Central memory CD8-positive, alpha-beta T cell (primary cell): ENCODE measurements at regions not wholly inside any gene's neighbourhood (a gene's known extent, or its start where the extent isn't known, plus 50 kb on each side); places are given as distances from the start of the nearest gene placed in this dataset.

Experiments used
- ATAC-seq: fragments of 150-1000 bp; cut with Tn5 transposase; replicated peaks from 2 replicates; pipeline ENCODE4 v1.10.0; 2022; ENCODE audit warnings: mild to moderate bottlenecking, moderate FRiP score, moderate number of reproducible peaks; ENCODE audit not compliant: poor library complexity, severe bottlenecking; ENCODE audit errors: extremely low read depth
- DNase-seq, 2 donors: peaks; one replicate each; pipeline ENCODE4 v3.0.0; 2021; ENCODE audit warnings: low spot score in 2 of 2
- H3K27ac Mint-ChIP-seq: one replicate; pipeline ENCODE4 v1.8.0; 2022; ENCODE audit warnings: low read depth, mild to moderate bottlenecking, moderate library complexity, mixed read lengths
- H3K27me3 Mint-ChIP-seq: one replicate; pipeline ENCODE4 v1.8.0; 2022; ENCODE audit warnings: mixed read lengths
- H3K36me3 Mint-ChIP-seq: one replicate; pipeline ENCODE4 v1.8.0; 2022; ENCODE audit warnings: mild to moderate bottlenecking, moderate library complexity, mixed read lengths; ENCODE audit not compliant: insufficient read depth
- H3K4me1 Mint-ChIP-seq: one replicate; pipeline ENCODE4 v1.8.0; 2022; ENCODE audit warnings: mixed read lengths
- H3K4me3 Mint-ChIP-seq: one replicate; pipeline ENCODE4 v1.8.0; 2022; ENCODE audit warnings: mild to moderate bottlenecking, moderate library complexity, mixed read lengths
- H3K9me3 Mint-ChIP-seq: one replicate; pipeline ENCODE4 v1.8.0; 2022; ENCODE audit warnings: mixed read lengths

GRCh38 chr5:143546394-143546793 lies 142.9 kb upstream of the NR3C1 start:
- Mint-ChIP-seq H3K9me3 (peaks cover 5% of the 10 kb centered on the region), H3K4me3 (no peak overlapping the region), H3K36me3 (no peaks in the 10 kb centered on the region), H3K4me1 (no peaks in the 10 kb centered on the region), H3K27ac (no peak overlapping the region), H3K27me3 (no peaks in the 10 kb centered on the region)
- no peak for ATAC-seq
- DNase-seq, result no peak

DNA sequence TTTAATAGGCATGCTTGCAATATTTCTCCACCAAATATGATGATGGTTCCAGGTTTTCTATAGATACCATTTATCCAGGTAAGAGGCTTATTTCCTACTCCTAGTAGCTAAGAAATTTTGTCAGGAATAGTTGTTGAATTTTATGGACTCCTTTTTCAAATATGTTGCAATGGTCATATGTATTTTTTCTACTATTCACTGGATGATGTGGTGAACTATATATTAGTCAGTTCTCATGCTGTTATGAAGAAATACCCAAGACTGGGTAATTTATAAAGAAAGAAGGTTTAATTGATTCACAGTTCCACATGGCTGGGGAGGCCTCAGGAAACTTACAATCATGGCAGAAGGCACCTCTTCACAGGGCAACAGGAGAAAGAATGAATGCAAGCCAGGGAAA lies 141.1 kb upstream of the NR3C1 start:
- ATAC-seq (no peak), DNase-seq (no peak)
- no peaks in the 10 kb centered on the region for H3K4me1 Mint-ChIP-seq
- H3K9me3 Mint-ChIP-seq, result peaks cover 5% of the 10 kb centered on the region
- no peaks in the 10 kb centered on the region for H3K27me3 Mint-ChIP-seq
- no peaks in the 10 kb centered on the region for H3K36me3 Mint-ChIP-seq
- H3K27ac Mint-ChIP-seq, result no peak overlapping the region
- H3K4me3 Mint-ChIP-seq, result no peak overlapping the region

DNA sequence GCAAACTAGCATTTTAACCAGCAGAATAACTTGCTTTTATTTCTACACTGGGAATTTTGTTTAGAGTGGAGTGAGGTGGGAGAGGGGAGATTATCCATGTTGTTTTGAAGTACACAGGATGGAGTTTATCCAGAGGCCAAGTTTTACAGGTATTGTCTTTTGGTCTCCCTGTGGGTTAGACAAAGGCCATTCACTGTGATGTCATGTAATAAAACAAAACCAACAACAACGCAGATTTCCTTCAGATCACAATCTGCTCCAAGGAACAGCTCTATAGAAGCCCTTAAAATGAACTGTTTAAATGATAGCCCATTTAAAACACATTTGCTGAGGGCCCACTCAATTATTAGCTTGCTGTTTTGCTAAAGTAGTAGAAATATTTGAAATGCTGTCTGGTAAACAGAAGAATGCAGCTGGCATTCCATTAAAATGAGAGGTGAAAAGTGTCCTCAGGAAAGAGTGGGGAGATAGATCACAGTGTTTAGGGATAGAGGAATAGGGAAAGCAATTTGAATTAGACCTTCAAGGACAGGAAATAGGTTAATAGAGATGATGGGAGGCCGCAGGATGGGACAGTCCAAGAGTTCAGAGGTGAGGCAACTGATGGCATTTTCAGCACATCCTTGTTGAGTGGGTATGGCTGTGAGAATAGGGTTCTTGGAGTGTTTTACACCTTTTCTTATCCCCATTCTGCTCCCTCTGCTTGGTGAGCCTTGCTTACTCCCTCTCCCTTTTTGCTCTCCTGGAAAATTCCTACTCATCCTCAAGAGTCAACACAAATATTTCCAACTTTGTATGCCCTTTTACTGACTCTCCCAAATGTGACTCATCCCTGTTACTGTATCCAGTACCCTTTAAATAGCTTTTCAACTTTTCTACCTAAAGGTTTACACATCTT lies 140.1 kb upstream of the NR3C1 start:
- Mint-ChIP-seq H3K36me3 (no peaks in the 10 kb centered on the region), H3K9me3 (peaks cover under 1% of the 10 kb centered on the region), H3K4me1 (no peaks in the 10 kb centered on the region), H3K4me3 (no peak overlapping the region), H3K27ac (no peak overlapping the region), H3K27me3 (no peaks in the 10 kb centered on the region)
- ATAC-seq (no peak), DNase-seq (no peak)

DNA sequence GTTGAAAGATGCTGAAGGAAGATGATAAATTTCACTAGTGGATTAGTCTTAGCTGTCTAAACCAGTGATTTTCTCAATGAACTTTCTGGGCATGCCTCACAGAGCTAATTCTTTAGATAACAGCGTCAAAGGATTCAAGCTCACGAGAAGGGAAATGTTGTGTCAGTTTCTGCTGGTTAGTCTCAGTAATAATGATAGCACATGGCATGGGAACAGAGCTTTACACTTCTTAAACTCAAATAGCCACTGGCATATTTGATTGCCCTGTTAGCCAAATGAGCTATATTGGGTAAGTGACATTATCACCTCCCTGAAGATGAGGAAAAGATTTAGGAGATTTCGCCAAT lies 139.3 kb upstream of the NR3C1 start:
- no peak overlapping the region for H3K27ac Mint-ChIP-seq
- no peaks in the 10 kb centered on the region for H3K27me3 Mint-ChIP-seq
- H3K4me1 Mint-ChIP-seq, result no peaks in the 10 kb centered on the region
- ATAC-seq (no peak), DNase-seq (no peak)
- H3K4me3 Mint-ChIP-seq, result no peak overlapping the region
- no peaks in the 10 kb centered on the region for H3K9me3 Mint-ChIP-seq
- no peaks in the 10 kb centered on the region for H3K36me3 Mint-ChIP-seq

DNA sequence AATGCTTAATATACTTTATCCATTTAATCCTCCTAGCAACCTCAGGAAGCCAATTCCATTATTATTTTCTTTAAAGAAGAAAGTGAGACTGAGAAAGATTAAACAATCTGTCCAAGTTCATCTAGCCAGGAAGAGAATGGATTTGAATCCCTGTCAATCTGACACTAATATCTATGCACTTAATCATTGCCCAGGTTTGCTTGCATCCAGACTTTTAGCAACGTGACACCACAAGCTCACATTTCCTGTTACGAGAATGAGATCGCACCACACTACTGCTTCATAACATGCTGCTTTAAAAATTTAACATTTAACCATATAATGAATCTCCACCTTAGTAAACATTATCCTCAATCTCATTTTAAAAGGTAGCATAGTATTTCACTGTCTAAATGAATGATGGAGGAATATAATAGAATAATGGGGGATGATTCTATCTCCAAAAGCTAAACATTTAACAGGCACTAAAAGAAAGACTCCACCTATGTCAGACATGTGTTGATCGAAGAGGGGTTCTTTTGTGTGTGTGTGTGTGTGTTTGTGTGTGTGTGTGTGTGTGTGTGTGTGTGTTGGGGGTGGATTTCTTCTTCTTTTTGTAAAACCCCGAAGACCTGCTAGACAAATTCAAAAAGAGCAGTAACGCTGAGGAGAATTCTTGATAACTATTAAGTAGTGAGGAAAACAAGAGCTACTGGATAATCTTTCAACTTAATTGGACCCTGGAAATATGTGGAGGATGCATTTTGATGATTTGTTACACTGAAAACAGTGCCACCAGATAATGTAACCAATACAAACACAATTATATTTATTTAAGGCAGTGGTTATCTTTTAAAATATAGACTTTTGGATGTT lies 138.7 kb upstream of the NR3C1 start:
- Mint-ChIP-seq H3K27ac (no peak overlapping the region), H3K27me3 (no peaks in the 10 kb centered on the region), H3K4me1 (no peaks in the 10 kb centered on the region), H3K36me3 (no peaks in the 10 kb centered on the region), H3K9me3 (no peaks in the 10 kb centered on the region), H3K4me3 (no peak overlapping the region)
- no peak for ATAC-seq
- no peak for DNase-seq

DNA sequence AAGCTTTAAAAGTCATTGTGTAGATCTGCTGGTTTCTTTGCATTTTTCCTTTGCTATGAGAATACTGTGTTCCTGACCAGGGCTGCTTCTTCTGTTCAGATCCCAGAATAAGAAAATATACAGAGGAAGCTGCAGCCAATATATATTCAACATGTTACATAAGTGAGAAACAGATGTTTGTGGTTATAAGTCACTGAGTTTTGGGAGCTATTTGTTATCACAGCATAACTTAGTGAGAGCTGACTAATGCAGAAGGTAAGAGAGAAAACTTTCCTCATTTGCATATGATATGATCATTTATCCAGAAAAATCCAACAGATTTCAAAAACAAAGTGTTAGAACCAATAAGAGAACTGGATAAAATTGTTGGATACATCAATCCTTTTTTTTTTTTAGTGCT lies 136.3 kb upstream of the NR3C1 start:
- ATAC-seq (no peak), DNase-seq (no peak)
- Mint-ChIP-seq H3K9me3 (no peaks in the 10 kb centered on the region), H3K27ac (no peak overlapping the region), H3K4me3 (no peak overlapping the region), H3K4me1 (no peaks in the 10 kb centered on the region), H3K36me3 (no peaks in the 10 kb centered on the region), H3K27me3 (no peaks in the 10 kb centered on the region)

DNA sequence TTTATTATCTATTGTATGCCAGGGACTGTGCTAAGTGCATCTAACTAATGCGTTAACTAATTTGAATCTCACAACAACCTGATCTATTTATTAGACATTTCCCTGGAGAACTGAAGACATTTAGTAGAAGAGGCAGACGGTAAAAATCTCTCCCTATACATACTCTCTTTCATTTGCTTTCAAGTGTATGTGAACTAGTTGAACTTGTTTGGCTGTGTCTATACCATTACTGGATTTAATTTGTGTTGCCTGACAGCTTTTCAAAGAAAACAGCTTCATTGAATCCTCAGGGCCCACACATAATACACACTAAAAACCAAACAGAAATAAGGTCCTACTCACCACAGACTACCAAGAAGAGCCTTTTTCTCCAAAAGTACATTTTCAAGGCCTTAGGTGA lies 133.6 kb upstream of the NR3C1 start:
- Mint-ChIP-seq H3K27ac (no peak overlapping the region), H3K9me3 (no peaks in the 10 kb centered on the region), H3K27me3 (no peaks in the 10 kb centered on the region), H3K4me3 (no peak overlapping the region), H3K4me1 (no peaks in the 10 kb centered on the region), H3K36me3 (no peaks in the 10 kb centered on the region)
- no peak for ATAC-seq
- DNase-seq, result no peak

DNA sequence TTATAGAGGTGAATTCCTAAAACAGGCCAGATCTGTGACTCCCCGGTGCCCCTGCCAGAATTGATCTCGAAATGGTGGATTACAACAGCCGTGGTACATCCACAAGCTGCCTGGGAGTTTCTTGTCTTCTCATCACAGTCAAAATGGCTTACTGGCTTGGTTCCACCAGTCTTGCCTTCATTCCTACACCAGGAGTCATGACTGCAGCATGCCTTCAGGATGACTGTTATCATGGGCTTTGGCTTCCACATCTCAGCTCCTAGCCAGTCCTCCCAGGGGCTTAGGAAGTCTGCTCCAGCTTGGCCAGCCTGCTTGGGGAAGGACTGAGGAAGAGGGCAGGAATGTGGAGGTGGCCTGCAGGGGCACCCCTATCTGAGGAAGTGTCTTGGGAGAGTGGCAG lies 132.9 kb upstream of the NR3C1 start:
- Mint-ChIP-seq H3K36me3 (no peaks in the 10 kb centered on the region), H3K9me3 (no peaks in the 10 kb centered on the region), H3K4me1 (no peaks in the 10 kb centered on the region), H3K27me3 (no peaks in the 10 kb centered on the region), H3K27ac (no peak overlapping the region), H3K4me3 (no peak overlapping the region)
- ATAC-seq (no peak), DNase-seq (no peak)

DNA sequence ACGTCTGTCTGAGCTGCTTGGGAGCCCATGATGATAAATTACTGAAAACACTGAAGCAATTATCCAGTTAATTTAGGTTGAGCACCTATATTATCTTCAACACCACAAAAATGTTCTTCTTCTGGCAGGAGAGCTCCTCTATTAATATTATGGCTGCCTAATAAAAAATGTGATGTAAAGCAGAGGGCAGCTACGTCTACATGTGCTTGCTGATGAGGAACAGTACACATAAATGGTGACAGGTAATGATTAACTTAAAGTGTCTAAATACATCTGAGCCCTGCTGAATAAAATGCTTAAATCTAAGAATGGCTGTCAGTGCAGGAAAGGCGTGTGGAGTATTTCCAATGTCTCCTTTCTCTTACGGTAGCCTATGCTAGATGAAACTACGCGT lies 131.3 kb upstream of the NR3C1 start:
- H3K27ac Mint-ChIP-seq, result no peak overlapping the region
- H3K36me3 Mint-ChIP-seq, result no peaks in the 10 kb centered on the region
- DNase-seq (no peak), ATAC-seq (no peak)
- no peaks in the 10 kb centered on the region for H3K9me3 Mint-ChIP-seq
- no peaks in the 10 kb centered on the region for H3K4me1 Mint-ChIP-seq
- no peak overlapping the region for H3K4me3 Mint-ChIP-seq
- no peaks in the 10 kb centered on the region for H3K27me3 Mint-ChIP-seq

DNA sequence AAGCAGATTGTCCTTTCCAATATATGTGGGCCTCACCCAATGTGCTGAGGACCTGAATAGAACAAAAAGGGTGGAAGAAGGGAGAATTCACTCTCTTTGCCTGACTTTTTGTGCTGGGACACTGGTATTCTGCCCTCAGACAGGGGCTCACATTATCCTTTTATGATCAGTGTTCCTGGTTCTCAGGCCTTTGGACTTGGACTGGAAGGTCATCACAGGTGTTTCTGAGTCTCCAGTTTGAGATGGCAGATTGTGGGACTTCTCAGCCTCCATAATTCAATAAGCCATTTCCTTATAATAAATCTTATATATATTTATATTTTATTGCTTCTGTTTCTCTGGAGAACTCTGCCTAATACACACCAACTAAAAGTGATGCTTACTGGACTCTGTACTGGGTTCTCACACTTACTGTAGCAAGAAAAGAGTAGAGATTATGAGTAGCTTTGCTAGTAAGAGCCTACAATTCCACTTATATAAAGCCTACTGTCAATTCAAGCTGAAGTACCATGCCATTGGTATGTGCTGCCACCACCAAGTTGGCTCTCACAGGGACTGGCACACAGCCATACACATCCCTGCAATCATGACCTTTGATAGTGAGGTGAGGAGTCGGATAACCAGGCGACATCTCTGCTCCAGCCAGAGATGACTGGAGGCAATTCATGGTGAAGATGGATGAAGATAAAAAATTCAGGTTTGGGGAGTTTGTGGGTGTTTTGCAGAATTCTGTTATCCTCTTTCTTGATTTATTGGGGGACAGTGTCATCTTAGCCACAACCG lies 130.7 kb upstream of the NR3C1 start:
- DNase-seq (no peak), ATAC-seq (no peak)
- Mint-ChIP-seq H3K4me1 (no peaks in the 10 kb centered on the region), H3K27ac (no peak overlapping the region), H3K4me3 (no peak overlapping the region), H3K9me3 (no peaks in the 10 kb centered on the region), H3K36me3 (no peaks in the 10 kb centered on the region), H3K27me3 (no peaks in the 10 kb centered on the region)

DNA sequence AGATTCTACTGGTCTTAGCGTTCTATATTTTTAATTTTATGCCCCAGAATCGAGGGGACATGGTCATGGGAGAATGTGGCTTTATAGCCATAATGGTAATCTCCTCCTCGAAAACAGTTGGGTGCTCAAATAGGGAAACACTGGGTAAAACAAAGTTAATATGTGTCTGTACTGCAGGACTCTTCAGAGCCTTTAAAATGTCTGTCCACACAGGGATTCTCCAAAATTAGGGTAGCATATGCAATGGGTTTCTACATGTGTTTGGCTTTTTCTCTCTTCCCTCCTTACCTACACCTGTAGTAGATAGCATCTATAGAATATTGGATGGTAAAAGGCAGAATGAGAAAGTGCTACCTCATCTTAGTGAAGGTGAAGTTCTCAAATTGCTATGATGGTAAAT lies 130.0 kb upstream of the NR3C1 start:
- Mint-ChIP-seq H3K9me3 (no peaks in the 10 kb centered on the region), H3K4me3 (no peak overlapping the region), H3K36me3 (no peaks in the 10 kb centered on the region), H3K27ac (no peak overlapping the region), H3K4me1 (no peaks in the 10 kb centered on the region), H3K27me3 (no peaks in the 10 kb centered on the region)
- DNase-seq (no peak), ATAC-seq (no peak)

DNA sequence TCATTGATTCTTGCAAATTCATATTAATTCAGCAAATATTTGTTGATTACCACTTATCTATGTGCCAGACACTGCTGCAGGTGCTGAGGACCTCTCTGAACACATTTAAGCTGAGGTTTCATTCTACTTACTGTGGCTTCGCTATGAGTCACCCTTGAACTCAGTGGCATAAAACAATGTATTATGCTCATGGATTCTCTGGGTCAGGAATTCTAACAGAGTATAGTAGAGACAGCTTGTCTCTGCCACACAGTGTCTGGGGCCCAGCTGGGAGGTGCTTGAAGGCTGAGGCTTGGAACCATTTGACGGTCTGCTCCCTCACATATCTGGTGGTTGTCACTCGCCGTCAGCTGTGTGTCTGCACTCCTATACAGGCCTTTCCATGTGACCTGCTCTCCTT lies 124.3 kb upstream of the NR3C1 start:
- Mint-ChIP-seq H3K4me1 (no peaks in the 10 kb centered on the region), H3K4me3 (no peak overlapping the region), H3K27ac (no peak overlapping the region), H3K9me3 (no peaks in the 10 kb centered on the region), H3K27me3 (no peaks in the 10 kb centered on the region), H3K36me3 (no peaks in the 10 kb centered on the region)
- ATAC-seq (no peak), DNase-seq (no peak)
